GM13976 (cell line): ENCODE measurements at regions not wholly inside any gene's neighbourhood (a gene's known extent, or its start where the extent isn't known, plus 50 kb on each side); places are given as distances from the start of the nearest gene placed in this dataset.

Experiments used
- DNase-seq: peaks from one replicate; pipeline ENCODE4 v3.0.0; 2012; ENCODE audit warnings: low spot score
- in situ Hi-C: fragments of 300-500 bp; cut with MboI; formaldehyde crosslinking; loops from one replicate; pipeline ENCODE4 v1.12.0; 2022; ENCODE audit warnings: low sequenced_read_pairs, mixed read lengths, inconsistent platforms; ENCODE audit not compliant: unreplicated experiment
- TF ChIP-seq, protein P1 (sequence below): IDR thresholded peaks from 2 replicates; pipeline ENCODE4 v1.5.1; 2012; ENCODE audit warnings: borderline replicate concordance, mild to moderate bottlenecking; ENCODE audit not compliant: insufficient read depth; ENCODE audit errors: extremely low read depth, missing control alignments, control extremely low read depth

DNA sequence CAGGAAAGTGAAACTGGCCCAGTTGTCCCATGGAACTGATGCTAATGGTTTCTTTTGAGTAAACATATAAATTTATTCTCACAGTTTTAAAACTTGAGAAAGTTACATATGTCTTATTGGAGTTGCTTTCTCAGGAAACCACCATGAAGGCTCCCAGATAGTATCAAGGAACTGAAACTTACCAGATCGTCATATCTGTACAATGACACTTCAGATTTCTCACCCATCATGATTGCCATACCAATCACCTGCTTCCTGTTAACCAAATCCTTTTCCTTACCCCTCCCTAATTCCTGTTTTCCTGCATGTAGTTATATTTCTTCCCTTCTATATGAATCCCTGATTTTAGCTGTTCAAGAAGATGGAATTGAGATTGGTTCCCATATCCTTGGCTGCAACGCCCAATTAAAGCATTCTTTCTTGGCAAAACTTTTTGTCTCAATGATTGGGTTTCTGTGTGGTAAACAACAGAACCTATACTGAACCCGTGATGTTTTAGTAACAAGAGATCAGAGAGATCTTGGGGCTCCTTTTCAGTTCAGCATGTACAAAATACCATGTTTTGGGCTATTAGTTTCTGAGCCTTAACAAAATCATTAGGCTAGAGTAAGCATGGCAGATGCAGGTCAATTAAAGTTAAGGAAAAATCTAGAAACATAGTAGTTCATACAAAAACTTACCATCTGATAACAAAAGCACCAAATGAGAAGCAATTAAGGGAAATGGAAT lies 781.3 kb upstream of the MIR17HG start:
- DNase-seq, result no peak
- TF ChIP-seq, protein P1, sequence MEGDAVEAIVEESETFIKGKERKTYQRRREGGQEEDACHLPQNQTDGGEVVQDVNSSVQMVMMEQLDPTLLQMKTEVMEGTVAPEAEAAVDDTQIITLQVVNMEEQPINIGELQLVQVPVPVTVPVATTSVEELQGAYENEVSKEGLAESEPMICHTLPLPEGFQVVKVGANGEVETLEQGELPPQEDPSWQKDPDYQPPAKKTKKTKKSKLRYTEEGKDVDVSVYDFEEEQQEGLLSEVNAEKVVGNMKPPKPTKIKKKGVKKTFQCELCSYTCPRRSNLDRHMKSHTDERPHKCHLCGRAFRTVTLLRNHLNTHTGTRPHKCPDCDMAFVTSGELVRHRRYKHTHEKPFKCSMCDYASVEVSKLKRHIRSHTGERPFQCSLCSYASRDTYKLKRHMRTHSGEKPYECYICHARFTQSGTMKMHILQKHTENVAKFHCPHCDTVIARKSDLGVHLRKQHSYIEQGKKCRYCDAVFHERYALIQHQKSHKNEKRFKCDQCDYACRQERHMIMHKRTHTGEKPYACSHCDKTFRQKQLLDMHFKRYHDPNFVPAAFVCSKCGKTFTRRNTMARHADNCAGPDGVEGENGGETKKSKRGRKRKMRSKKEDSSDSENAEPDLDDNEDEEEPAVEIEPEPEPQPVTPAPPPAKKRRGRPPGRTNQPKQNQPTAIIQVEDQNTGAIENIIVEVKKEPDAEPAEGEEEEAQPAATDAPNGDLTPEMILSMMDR, result no peak
- in situ Hi-C loops, result no loop called here

DNA sequence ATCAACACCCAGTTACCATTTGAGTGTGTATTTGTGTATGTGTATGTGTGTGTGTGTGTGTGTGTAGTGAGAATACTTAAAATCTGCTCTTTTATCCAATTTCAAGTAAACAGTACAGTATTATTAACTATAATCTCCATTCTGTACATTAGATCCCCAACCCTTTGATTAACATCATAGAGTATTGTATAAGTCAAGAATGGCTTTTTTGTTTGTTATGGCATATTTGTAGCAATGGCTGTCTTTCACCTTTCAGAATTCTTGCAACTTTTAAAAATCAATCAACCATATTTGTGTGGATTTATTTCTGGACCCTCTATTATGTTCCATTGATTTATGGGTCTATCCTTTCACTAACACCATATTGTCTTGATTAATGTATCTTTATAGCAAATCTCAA lies 779.3 kb upstream of the MIR17HG start:
- TF ChIP-seq, protein P1, result no peak
- no peak for DNase-seq
- in situ Hi-C loops, result no loop called here

DNA sequence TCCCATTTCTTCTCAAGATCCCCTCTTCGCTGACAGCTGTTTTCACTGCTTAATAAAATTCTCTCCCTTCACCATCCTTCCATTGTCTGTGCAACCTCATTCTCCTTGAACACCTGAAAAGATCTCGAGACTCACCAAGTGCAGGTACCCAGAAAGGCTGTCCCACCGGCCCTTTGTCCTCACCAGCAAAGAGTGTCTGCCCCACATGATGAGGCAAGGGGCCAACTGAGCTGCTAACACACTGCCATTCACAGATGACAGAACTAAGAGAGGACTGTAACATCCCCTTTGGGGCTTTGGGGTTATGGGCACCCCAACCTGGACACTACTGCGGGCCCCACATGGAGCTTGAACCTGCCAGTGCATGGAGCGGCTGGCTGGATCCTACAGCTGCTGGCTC lies 771.4 kb upstream of the MIR17HG start:
- no peak for DNase-seq
- in situ Hi-C loops, result no loop called here
- TF ChIP-seq, protein P1, result no peak

DNA sequence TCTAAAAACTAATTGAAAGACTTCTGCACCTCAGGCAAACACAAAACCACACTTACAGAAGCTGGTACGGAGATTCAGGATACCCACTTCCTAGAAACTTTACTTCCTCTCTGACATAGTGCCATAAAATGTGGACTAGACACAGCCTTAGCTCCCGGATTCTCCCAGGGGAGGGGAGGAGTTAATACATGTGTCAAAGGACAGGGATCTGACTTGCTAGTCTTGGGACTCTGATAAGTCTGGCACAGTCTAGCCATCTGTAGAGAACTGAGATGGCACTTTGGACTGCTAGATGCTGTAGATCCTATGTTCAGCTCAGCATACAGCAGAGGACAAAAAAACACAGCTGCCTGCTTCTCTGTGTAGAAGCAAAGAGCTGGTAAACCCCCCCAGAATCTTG lies 769.8 kb upstream of the MIR17HG start:
- in situ Hi-C loops, result no loop called here
- TF ChIP-seq, protein P1, result no peak
- DNase-seq, result no peak

DNA sequence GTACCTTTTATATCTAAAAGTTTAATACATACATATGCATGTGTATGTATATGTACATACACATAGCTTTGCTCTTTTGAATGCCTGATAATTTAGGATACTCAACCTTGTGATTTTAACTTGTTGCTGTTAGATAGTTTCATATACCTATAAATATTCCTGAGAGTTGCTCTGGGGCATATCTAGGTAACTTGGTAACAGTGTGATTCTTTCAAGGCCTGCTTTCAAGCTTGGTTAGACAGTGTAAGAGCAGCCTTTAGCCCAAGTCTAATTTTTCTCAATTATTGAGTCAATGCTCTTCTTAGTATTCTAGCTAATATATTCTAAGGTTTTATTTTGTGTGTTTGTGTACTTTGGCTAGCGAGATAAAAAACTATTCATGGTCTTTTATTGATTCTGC lies 762.1 kb upstream of the MIR17HG start:
- TF ChIP-seq, protein P1, result no peak
- DNase-seq, result no peak
- in situ Hi-C loops, result no loop called here

DNA sequence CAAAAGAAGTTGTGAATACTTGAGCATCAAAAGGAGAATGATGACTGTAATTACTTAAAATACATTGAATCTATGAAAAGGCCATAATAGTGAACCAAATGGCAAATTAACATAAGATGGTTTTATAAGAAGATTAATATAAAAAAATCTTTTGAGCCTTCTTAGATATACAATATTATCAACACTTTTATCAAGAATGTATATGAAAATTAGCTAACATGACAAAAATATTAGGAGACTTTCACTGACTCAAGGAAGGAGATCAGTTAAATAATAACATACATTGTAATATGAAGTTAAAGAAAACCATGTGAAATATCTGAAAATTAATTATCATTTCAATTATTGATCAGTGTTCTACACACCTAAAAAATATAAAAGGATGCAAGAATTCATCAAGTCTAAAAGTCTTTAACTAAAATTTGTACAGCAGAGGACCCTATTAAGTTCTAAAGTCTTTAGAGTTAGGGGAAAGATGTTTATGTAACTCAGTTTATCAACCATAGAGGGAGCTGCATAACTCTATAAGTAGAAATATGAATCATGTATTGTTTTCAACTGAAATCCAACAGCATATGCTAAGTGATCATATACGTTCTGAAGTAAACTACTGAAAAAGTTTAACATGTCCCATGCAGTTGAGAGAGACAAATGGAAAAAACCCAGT lies 756.1 kb upstream of the MIR17HG start:
- in situ Hi-C loops, result no loop called here

More for the DNA sequence above, 756.1 kb upstream of the MIR17HG start:
- TF ChIP-seq, protein P1, result no peak
- no peak for DNase-seq
